H1 (cell line): ENCODE measurements at regions not wholly inside any gene's neighbourhood (a gene's known extent, or its start where the extent isn't known, plus 50 kb on each side); places are given as distances from the start of the nearest gene placed in this dataset.

ENCODE experiments used
- CTCF ChIA-PET: fragments of 300-600 bp; sonication (Branson Sonifier 250); formaldehyde crosslinking; loops from one replicate; lab custom pipeline; 2021; ENCODE audit not compliant: partially characterized antibody; lab: Charles Lee
- POLR2A ChIA-PET: fragments of 300-600 bp; sonication (Branson Sonifier 250); formaldehyde crosslinking; loops from one replicate; lab custom pipeline; 2021; ENCODE audit warnings: inconsistent platforms; ENCODE audit not compliant: partially characterized antibody; lab: Charles Lee
- DNase-seq, 2 experiments: peaks; one replicate each; pipeline versions ENCODE4 v3.0.0 to v3.0.0-alpha.2; 2010 to 2022; ENCODE audit warnings: low spot score in 2 of 2, low read depth in 1 of 2, mixed read lengths in 1 of 2
- FAIRE-seq: peaks from 2 replicates; lab custom pipeline; 2011; peaks lifted over from hg19 to GRCh38; lab: Jason Lieb, UNC
- H2AFZ ChIP-seq: 2 replicates; pipeline ENCODE4 v1.8.1; 2012; ENCODE audit warnings: low read length, inconsistent platforms
- H2AK5ac ChIP-seq: 2 replicates; pipeline ENCODE4 v1.6.1; 2013; ENCODE audit warnings: low read depth, low read length
- H2BK120ac ChIP-seq: replicated peaks from 2 replicates; pipeline ENCODE3; 2013; ENCODE audit warnings: low read depth, low read length, inconsistent platforms
- H2BK12ac ChIP-seq: 2 replicates; pipeline ENCODE4 v1.6.1; 2013; ENCODE audit warnings: low read depth, low read length
- H2BK15ac ChIP-seq: 2 replicates; pipeline ENCODE4 v1.6.1; 2013; ENCODE audit warnings: low read length
- H2BK20ac ChIP-seq: 2 replicates; pipeline ENCODE4 v1.6.1; 2013; ENCODE audit warnings: low read length
- H2BK5ac ChIP-seq: 2 replicates; pipeline ENCODE4 v1.6.1; 2013; ENCODE audit warnings: low read depth, low read length
- H3K14ac ChIP-seq: 2 replicates; pipeline ENCODE4 v1.6.1; 2013; ENCODE audit warnings: inconsistent platforms; ENCODE audit not compliant: insufficient read length
- H3K18ac ChIP-seq: 2 replicates; pipeline ENCODE4 v1.6.1; 2013; ENCODE audit warnings: low read length; ENCODE audit errors: extremely low read depth
- H3K23ac ChIP-seq: 2 replicates; pipeline ENCODE4 v1.6.1; 2013; ENCODE audit warnings: inconsistent platforms; ENCODE audit not compliant: insufficient read length
- H3K23me2 ChIP-seq: 2 replicates; pipeline ENCODE4 v1.6.1; 2013; ENCODE audit warnings: low read depth, low read length
- H3K27ac ChIP-seq: 2 replicates; pipeline ENCODE4 v1.6.1; 2011; ENCODE audit warnings: low read depth, low read length, inconsistent platforms
- H3K27me3 ChIP-seq, 4 experiments: replicated peaks in 1 of 4; 1 replicate in 1 of 4; 2 replicates in 3 of 4; pipeline versions ENCODE4 v1.6.1 to v1.8.1; 2011 to 2013; ENCODE audit warnings: low read length in 3 of 4, mild to moderate bottlenecking in 3 of 4, inconsistent platforms in 2 of 4, mixed read lengths in 2 of 4, moderate library complexity in 1 of 4; ENCODE audit not compliant: control insufficient read depth in 3 of 4, insufficient read depth in 3 of 4; ENCODE audit errors: extremely low read depth in 1 of 4
- H3K36me3 ChIP-seq, 4 experiments: 2 replicates each; pipeline versions ENCODE4 v1.6.1 to v1.8.1; 2011 to 2013; ENCODE audit warnings: mild to moderate bottlenecking in 4 of 4, low read length in 3 of 4, moderate library complexity in 2 of 4, control low read depth in 1 of 4, inconsistent platforms in 1 of 4; ENCODE audit not compliant: insufficient read depth in 4 of 4, control insufficient read depth in 2 of 4
- H3K4ac ChIP-seq: replicated peaks from 2 replicates; pipeline ENCODE3; 2013; ENCODE audit warnings: low read length, low read depth, mixed read lengths, inconsistent platforms; ENCODE audit not compliant: insufficient read length
- H3K4me1 ChIP-seq, 4 experiments: replicated peaks in 1 of 4; 1 replicate in 1 of 4; 2 replicates in 3 of 4; pipeline versions ENCODE4 v1.6.1 to v1.8.1; 2011 to 2013; ENCODE audit warnings: low read length in 3 of 4, inconsistent platforms in 2 of 4, mixed read lengths in 1 of 4; ENCODE audit not compliant: insufficient read depth in 4 of 4, control insufficient read depth in 3 of 4
- H3K4me2 ChIP-seq, 2 experiments: 2 replicates each; pipeline versions ENCODE4 v1.6.1 to v1.8.1; 2011 to 2013; ENCODE audit warnings: low read depth in 2 of 2, low read length in 2 of 2, control low read depth in 1 of 2, inconsistent platforms in 1 of 2, mild to moderate bottlenecking in 1 of 2; ENCODE audit not compliant: insufficient read depth in 1 of 2
- H3K4me3 ChIP-seq, 4 experiments: fragments of 200-600, 300-600 bp in 1 of 4; sonication (generic), shearing (Covaris generic), sonication (Bioruptor Twin) in 1 of 4; 2 replicates each; pipeline versions ENCODE4 v1.5.1 to v1.8.1; 2011 to 2016; ENCODE audit warnings: low read length in 4 of 4, low read depth in 3 of 4, control low read depth in 2 of 4, inconsistent platforms in 2 of 4, mild to moderate bottlenecking in 2 of 4, mixed read lengths in 1 of 4, moderate library complexity in 1 of 4; ENCODE audit not compliant: insufficient read depth in 2 of 4; ENCODE audit errors: extremely low read depth in 1 of 4
- H3K56ac ChIP-seq: replicated peaks from 2 replicates; pipeline ENCODE3; 2013; ENCODE audit warnings: low read depth, mild to moderate bottlenecking, mixed read lengths, low read length, inconsistent platforms; ENCODE audit not compliant: insufficient read length
- H3K79me1 ChIP-seq: 2 replicates; pipeline ENCODE4 v1.6.1; 2013; ENCODE audit warnings: low read depth, low read length, control low read depth
- H3K79me2 ChIP-seq, 2 experiments: 2 replicates each; pipeline versions ENCODE4 v1.6.1 to v1.8.1; 2012 to 2013; ENCODE audit warnings: low read length in 2 of 2, mild to moderate bottlenecking in 2 of 2, inconsistent platforms in 1 of 2; ENCODE audit not compliant: insufficient read depth in 2 of 2, control insufficient read depth in 1 of 2
- H3K9ac ChIP-seq, 4 experiments: replicated peaks in 1 of 4; 1 replicate in 1 of 4; 2 replicates in 3 of 4; pipeline versions ENCODE4 v1.6.1 to v1.8.1; 2011 to 2013; ENCODE audit warnings: low read depth in 3 of 4, low read length in 3 of 4, control low read depth in 2 of 4, mild to moderate bottlenecking in 2 of 4, moderate library complexity in 2 of 4, inconsistent platforms in 1 of 4; ENCODE audit errors: extremely low read depth in 1 of 4
- H3K9me3 ChIP-seq, 2 experiments: 2 replicates each; pipeline versions ENCODE4 v1.6.1 to v1.8.1; 2012 to 2013; ENCODE audit warnings: mild to moderate bottlenecking in 2 of 2, moderate library complexity in 2 of 2, control low read depth in 1 of 2, inconsistent platforms in 1 of 2, low read depth in 1 of 2, low read length in 1 of 2, mixed read lengths in 1 of 2; ENCODE audit not compliant: insufficient read depth in 2 of 2
- H4K20me1 ChIP-seq, 2 experiments: replicated peaks in 1 of 2; 2 replicates each; pipeline versions ENCODE3 to v1.8.1; 2011 to 2013; ENCODE audit warnings: inconsistent platforms in 2 of 2, low read length in 2 of 2, mild to moderate bottlenecking in 1 of 2; ENCODE audit not compliant: insufficient read depth in 2 of 2, control insufficient read depth in 1 of 2
- H4K5ac ChIP-seq: 2 replicates; pipeline ENCODE4 v1.6.1; 2013; ENCODE audit warnings: low read length, low read depth, mixed read lengths, inconsistent platforms; ENCODE audit not compliant: insufficient read length
- H4K8ac ChIP-seq: 2 replicates; pipeline ENCODE4 v1.8.0; 2013; ENCODE audit warnings: mild to moderate bottlenecking, moderate library complexity, low read length, inconsistent platforms; ENCODE audit not compliant: insufficient read depth; ENCODE audit errors: extremely low read depth
- H4K91ac ChIP-seq: replicated peaks from 2 replicates; pipeline ENCODE3; 2013; ENCODE audit warnings: low read length, mixed read lengths, inconsistent platforms; ENCODE audit not compliant: insufficient read length
- ASH2L ChIP-seq: fragments of 200-600, 300-600 bp; sonication (generic); IDR thresholded peaks from one replicate; pipeline ENCODE4 v1.7.1; 2017; ENCODE audit warnings: low read length
- BRCA1 ChIP-seq: IDR thresholded peaks from 2 replicates; pipeline ENCODE4 v1.6.1; 2012; ENCODE audit warnings: low read depth, low read length, improper control_type of control experiment
- CBX8 ChIP-seq: fragments of 300-800, 300-1000 bp; sonication (generic); IDR thresholded peaks from 2 replicates; pipeline ENCODE4 v1.7.1; 2016; ENCODE audit warnings: low read depth, low read length, borderline replicate concordance
- HDAC2 ChIP-seq, 2 experiments: fragments of 300-600 bp in 1 of 2; sonication (generic) in 1 of 2; IDR thresholded peaks; 2 replicates each; pipeline ENCODE4 v1.6.1; 2011 to 2012; ENCODE audit warnings: low read depth in 2 of 2, low read length in 2 of 2, mild to moderate bottlenecking in 2 of 2, moderate library complexity in 2 of 2, borderline replicate concordance in 1 of 2, inconsistent platforms in 1 of 2
- HDAC6 ChIP-seq: IDR thresholded peaks from one replicate; pipeline ENCODE4 v1.7.1; 2012; ENCODE audit warnings: low read depth, mild to moderate bottlenecking, inconsistent platforms, low read length, moderate library complexity
- MAFK ChIP-seq: IDR thresholded peaks from 2 replicates; pipeline ENCODE4 v1.6.1; 2012; ENCODE audit warnings: low read depth, mild to moderate bottlenecking, improper control_type of control experiment, low read length
- POU5F1 ChIP-seq: IDR thresholded peaks from 2 replicates; pipeline ENCODE4 v1.6.1; 2011; ENCODE audit warnings: low read depth, mild to moderate bottlenecking, low read length, moderate library complexity
- SIN3A ChIP-seq, 2 experiments: IDR thresholded peaks in 1 of 2; conservative IDR thresholded peaks in 1 of 2; 2 replicates each; pipeline ENCODE4 v1.6.1; 2011 to 2012; ENCODE audit warnings: low read length in 2 of 2, improper control_type of control experiment in 1 of 2, low read depth in 1 of 2, mild to moderate bottlenecking in 1 of 2
- SP1 ChIP-seq: IDR thresholded peaks from 2 replicates; pipeline ENCODE4 v1.6.1; 2011; ENCODE audit warnings: low read depth, low read length
- SUZ12 ChIP-seq: fragments of 200-600 bp; sonication (generic); IDR thresholded peaks from 2 replicates; pipeline ENCODE4 v1.6.1; 2012; ENCODE audit warnings: mild to moderate bottlenecking, inconsistent platforms, low read length, moderate library complexity, mixed read lengths
- TAF1 ChIP-seq: IDR thresholded peaks from 2 replicates; pipeline ENCODE4 v1.6.1; 2011; ENCODE audit warnings: mild to moderate bottlenecking, low read depth, low read length
- TF ChIP-seq, protein P1 (sequence below): IDR thresholded peaks from 2 replicates; pipeline ENCODE4 v1.6.1; 2012; ENCODE audit warnings: low read length, inconsistent platforms
- TF ChIP-seq, protein P2 (sequence below): IDR thresholded peaks from 2 replicates; pipeline ENCODE4 v1.6.1; 2011; ENCODE audit warnings: low read length, improper control_type of control experiment

DNA sequence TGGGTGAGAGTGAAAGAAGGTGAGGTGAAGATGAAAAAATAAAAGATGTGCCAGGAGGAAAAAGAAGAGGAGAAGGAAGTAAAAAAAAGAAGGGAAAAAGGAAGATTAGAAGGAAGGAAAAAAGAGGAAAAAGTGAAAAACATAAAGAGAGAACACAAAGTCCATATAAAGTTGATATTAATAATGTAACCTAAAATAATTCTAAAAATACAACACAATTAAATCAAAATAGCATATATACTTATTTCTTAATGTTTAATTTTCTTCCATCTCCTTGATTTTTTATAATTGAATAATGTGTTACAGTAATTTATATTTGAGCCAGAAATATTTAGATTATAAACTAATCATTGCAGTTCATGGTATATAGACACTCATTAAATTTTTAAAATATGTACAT lies 124.4 kb upstream of the NOVA1 start:
- FAIRE-seq (no peak), DNase-seq (no peak)
- Histone ChIP-seq H4K5ac (no peak overlapping the region), H3K27me3 (no peaks in the 10 kb centered on the region), H3K18ac (no peak overlapping the region), H2BK5ac (no peak overlapping the region), H3K36me3 (no peaks in the 10 kb centered on the region), H4K20me1 (peaks cover 0 to 2% of the 10 kb centered on the region in 2 experiments), H3K56ac (no peak overlapping the region), H2AFZ (no peak overlapping the region), H3K9ac (no peak overlapping the region), H3K79me2 (no peaks in the 10 kb centered on the region), H3K4ac (no peak overlapping the region), H3K23ac (no peak overlapping the region), H3K9me3 (no peaks in the 10 kb centered on the region), H4K8ac (no peak overlapping the region), H2BK15ac (no peak overlapping the region), H3K4me3 (no peak overlapping the region), H3K14ac (no peak overlapping the region), H3K79me1 (no peaks in the 10 kb centered on the region), H2BK12ac (no peak overlapping the region), H2BK20ac (no peak overlapping the region), H2BK120ac (no peak overlapping the region), H4K91ac (no peak overlapping the region), H2AK5ac (no peak overlapping the region), H3K4me1 (no peaks in the 10 kb centered on the region), H3K4me2 (no peak overlapping the region), H3K27ac (no peak overlapping the region), H3K23me2 (no peaks in the 10 kb centered on the region)
- CTCF ChIA-PET = no interaction called here
- POLR2A ChIA-PET = no interaction called here
- no peak for TF ChIP-seq HDAC6
- no peak for TF ChIP-seq MAFK
- no peak for TF ChIP-seq SP1
- TF ChIP-seq ASH2L = no peak
- no peak for TF ChIP-seq CBX8
- no peak for TF ChIP-seq SIN3A (conservative IDR thresholded peaks at IDR 0.05 in 1 of 2, IDR thresholded peaks at IDR 0.05 in 1 of 2; ENCODE audit: low read depth in 1 of 2, low read length in 2 of 2)
- TF ChIP-seq, protein P1, sequence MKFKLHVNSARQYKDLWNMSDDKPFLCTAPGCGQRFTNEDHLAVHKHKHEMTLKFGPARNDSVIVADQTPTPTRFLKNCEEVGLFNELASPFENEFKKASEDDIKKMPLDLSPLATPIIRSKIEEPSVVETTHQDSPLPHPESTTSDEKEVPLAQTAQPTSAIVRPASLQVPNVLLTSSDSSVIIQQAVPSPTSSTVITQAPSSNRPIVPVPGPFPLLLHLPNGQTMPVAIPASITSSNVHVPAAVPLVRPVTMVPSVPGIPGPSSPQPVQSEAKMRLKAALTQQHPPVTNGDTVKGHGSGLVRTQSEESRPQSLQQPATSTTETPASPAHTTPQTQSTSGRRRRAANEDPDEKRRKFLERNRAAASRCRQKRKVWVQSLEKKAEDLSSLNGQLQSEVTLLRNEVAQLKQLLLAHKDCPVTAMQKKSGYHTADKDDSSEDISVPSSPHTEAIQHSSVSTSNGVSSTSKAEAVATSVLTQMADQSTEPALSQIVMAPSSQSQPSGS = no peak
- TF ChIP-seq SUZ12 = no peak
- no peak for TF ChIP-seq POU5F1
- no peak for TF ChIP-seq TAF1
- TF ChIP-seq HDAC2 (IDR thresholded peaks at IDR 0.05; ENCODE audit: borderline replicate concordance in 1 of 2, low read depth in 2 of 2, low read length in 2 of 2) = no peak
- TF ChIP-seq, protein P2, sequence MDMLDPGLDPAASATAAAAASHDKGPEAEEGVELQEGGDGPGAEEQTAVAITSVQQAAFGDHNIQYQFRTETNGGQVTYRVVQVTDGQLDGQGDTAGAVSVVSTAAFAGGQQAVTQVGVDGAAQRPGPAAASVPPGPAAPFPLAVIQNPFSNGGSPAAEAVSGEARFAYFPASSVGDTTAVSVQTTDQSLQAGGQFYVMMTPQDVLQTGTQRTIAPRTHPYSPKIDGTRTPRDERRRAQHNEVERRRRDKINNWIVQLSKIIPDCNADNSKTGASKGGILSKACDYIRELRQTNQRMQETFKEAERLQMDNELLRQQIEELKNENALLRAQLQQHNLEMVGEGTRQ = no peak
- TF ChIP-seq BRCA1 = no peak
